HCT116 (cell line): ENCODE measurements at regions not wholly inside any gene's neighbourhood (a gene's known extent, or its start where the extent isn't known, plus 50 kb on each side); places are given as distances from the start of the nearest gene placed in this dataset.

Experiments
- ATAC-seq: fragments of 200-7000 bp; cut with Tn5 transposase; 2 replicates; pipeline ENCODE4 v1.9.1; 2020; ENCODE audit warnings: mild to moderate bottlenecking, moderate library complexity
- BruUV-seq: library from RNA; stranded (reverse); fragments of 400-500 nt; replicated peaks from 2 replicates; lab custom pipeline; 2021; lab: Mats Ljungman, UMichigan
- CTCF ChIA-PET: fragments of 300-600 bp; sonication (Branson Sonifier 250); formaldehyde crosslinking; loops from one replicate; lab custom pipeline; 2021; ENCODE audit warnings: antibody characterized with exemption; lab: Charles Lee
- POLR2A ChIA-PET: fragments of 300-600, 350-600 bp; sonication (Branson Sonifier 250); formaldehyde crosslinking; loops from one replicate; lab custom pipeline; 2021; ENCODE audit warnings: antibody characterized with exemption; lab: Charles Lee
- RAD21 ChIA-PET, 2 experiments: fragments of 300-600 bp; sonication (Branson Sonifier 250); formaldehyde crosslinking; loops; one replicate each; lab custom pipeline; 2023; ENCODE audit warnings: low total read pairs in 2 of 2; ENCODE audit not compliant: uncharacterized antibody in 2 of 2, unreplicated experiment in 2 of 2, low non-redundant PET in 1 of 2; lab: Charles Lee
- DNase-seq: peaks from one replicate; pipeline ENCODE4 v3.0.0-alpha.2; 2010; ENCODE audit warnings: low read depth, low spot score
- H2AFZ ChIP-seq: fragments of 200-600 bp; shearing (Covaris generic), sonication (generic); 2 replicates; pipeline ENCODE4 v1.6.1; 2017; ENCODE audit warnings: low read depth, mixed run types, mixed read lengths, antibody characterized with exemption, low read length; ENCODE audit not compliant: poor library complexity, severe bottlenecking
- H3K27ac ChIP-seq: 2 replicates; pipeline ENCODE4 v1.5.1; 2012; ENCODE audit warnings: low read depth, low read length
- H3K27me3 ChIP-seq: fragments of 200-600 bp; sonication (generic); 2 replicates; pipeline ENCODE4 v1.6.1; 2016; ENCODE audit warnings: mixed run types, low read length, mixed read lengths; ENCODE audit not compliant: insufficient read depth
- H3K36me3 ChIP-seq, 2 experiments: fragments of 200-500 bp in 1 of 2; fragments of 200-600 bp in 1 of 2; sonication (Bioruptor generic) in 1 of 2; sonication (generic) in 1 of 2; 2 replicates each; pipeline versions ENCODE4 v1.5.1 to v1.6.1; 2014 to 2016; ENCODE audit warnings: low read length in 2 of 2, inconsistent platforms in 1 of 2, mixed read lengths in 1 of 2, mixed run types in 1 of 2; ENCODE audit not compliant: insufficient read depth in 2 of 2, control insufficient read depth in 1 of 2
- H3K4me1 ChIP-seq, 2 experiments: fragments of 200-600 bp in 1 of 2; sonication (generic) in 1 of 2; 2 replicates each; pipeline versions ENCODE4 v1.5.1 to v1.6.1; 2012 to 2017; ENCODE audit warnings: low read length in 2 of 2, inconsistent platforms in 1 of 2, mild to moderate bottlenecking in 1 of 2, mixed read lengths in 1 of 2, mixed run types in 1 of 2, moderate library complexity in 1 of 2; ENCODE audit not compliant: insufficient read depth in 2 of 2, control insufficient read depth in 1 of 2
- H3K4me2 ChIP-seq: fragments of 200-600 bp; sonication (generic); 2 replicates; pipeline ENCODE4 v1.6.1; 2017; ENCODE audit warnings: mixed run types, low read length, mixed read lengths
- H3K4me3 ChIP-seq, 2 experiments: fragments of 200-600 bp in 1 of 2; sonication (generic) in 1 of 2; replicated peaks in 1 of 2; 2 replicates each; pipeline ENCODE4 v1.5.1; 2011 to 2016; ENCODE audit warnings: low read length in 2 of 2, control low read depth in 1 of 2, low read depth in 1 of 2, mild to moderate bottlenecking in 1 of 2, mixed read lengths in 1 of 2, mixed run types in 1 of 2
- H3K79me2 ChIP-seq: fragments of 200-600 bp; sonication (generic); 2 replicates; pipeline ENCODE4 v1.6.1; 2017; ENCODE audit warnings: mild to moderate bottlenecking, mixed run types, low read length, moderate library complexity, mixed read lengths; ENCODE audit not compliant: insufficient read depth
- H3K9ac ChIP-seq: fragments of 200-600 bp; sonication (generic); 2 replicates; pipeline ENCODE4 v1.6.1; 2016; ENCODE audit warnings: low read length, mixed read lengths
- H3K9me2 ChIP-seq: fragments of 200-600 bp; sonication (generic), shearing (Covaris generic); 2 replicates; pipeline ENCODE4 v1.6.1; 2017; ENCODE audit warnings: mixed run types, mild to moderate bottlenecking, moderate library complexity; ENCODE audit not compliant: insufficient read depth
- H3K9me3 ChIP-seq, 2 experiments: fragments of 200-500 bp in 1 of 2; fragments of 200-600 bp in 1 of 2; sonication (Bioruptor generic) in 1 of 2; sonication (generic) in 1 of 2; 2 replicates each; pipeline ENCODE4 v1.6.1; 2014 to 2017; ENCODE audit warnings: low read length in 2 of 2, mixed read lengths in 2 of 2, inconsistent platforms in 1 of 2, low read depth in 1 of 2, mild to moderate bottlenecking in 1 of 2, mixed run types in 1 of 2, moderate library complexity in 1 of 2; ENCODE audit not compliant: control insufficient read depth in 1 of 2, insufficient read depth in 1 of 2
- H4K20me1 ChIP-seq: fragments of 200-600 bp; sonication (generic), shearing (Covaris generic); 2 replicates; pipeline ENCODE4 v1.6.1; 2017; ENCODE audit warnings: mixed run types, mild to moderate bottlenecking, moderate library complexity; ENCODE audit not compliant: insufficient read depth
- CEBPB ChIP-seq: IDR thresholded peaks from 2 replicates; pipeline ENCODE4 v1.6.1; 2012; ENCODE audit warnings: low read depth
- CTCF ChIP-seq, 3 experiments: fragments of 200-600 bp in 1 of 3; sonication (generic) in 1 of 3; IDR thresholded peaks in 2 of 3; conservative IDR thresholded peaks in 1 of 3; 2 replicates each; pipeline ENCODE4 v1.5.1; 2012 to 2017; ENCODE audit warnings: low read depth in 2 of 3, low read length in 2 of 3, antibody characterized with exemption in 1 of 3, borderline replicate concordance in 1 of 3, control low read depth in 1 of 3, mild to moderate bottlenecking in 1 of 3, mixed read lengths in 1 of 3, mixed run types in 1 of 3, moderate library complexity in 1 of 3; ENCODE audit not compliant: insufficient read depth in 1 of 3
- ELF1 ChIP-seq: IDR thresholded peaks from 2 replicates; pipeline ENCODE4 v1.6.1; 2012; ENCODE audit warnings: low read depth, borderline replicate concordance
- EZH2 ChIP-seq: fragments of 200-600 bp; sonication (generic); IDR thresholded peaks from 2 replicates; pipeline ENCODE4 v1.6.1; 2017; ENCODE audit warnings: antibody characterized with exemption, mixed run types
- FOSL1 ChIP-seq: IDR thresholded peaks from 2 replicates; pipeline ENCODE4 v1.6.1; 2012; ENCODE audit warnings: low read depth
- MAX ChIP-seq: IDR thresholded peaks from 2 replicates; pipeline ENCODE4 v1.6.1; 2012
- POLR2A ChIP-seq: IDR thresholded peaks from 2 replicates; pipeline ENCODE4 v1.7.0; 2011; ENCODE audit warnings: borderline replicate concordance; ENCODE audit not compliant: insufficient read depth, insufficient read length; ENCODE audit errors: extremely low read depth
- POLR2AphosphoS5 ChIP-seq: IDR thresholded peaks from 2 replicates; pipeline ENCODE4 v1.6.1; 2011; ENCODE audit warnings: mild to moderate bottlenecking, low read depth, low read length, moderate library complexity
- RAD21 ChIP-seq: IDR thresholded peaks from 2 replicates; pipeline ENCODE4 v1.6.1; 2012; ENCODE audit warnings: low read depth, mild to moderate bottlenecking
- REST ChIP-seq: IDR thresholded peaks from 2 replicates; pipeline ENCODE4 v1.6.1; 2012; ENCODE audit warnings: low read depth
- SP1 ChIP-seq: IDR thresholded peaks from 2 replicates; pipeline ENCODE4 v1.6.1; 2012; ENCODE audit warnings: low read depth
- YY1 ChIP-seq: IDR thresholded peaks from 2 replicates; pipeline ENCODE4 v1.6.1; 2011; ENCODE audit warnings: low read length, low read depth, moderate library complexity, mild to moderate bottlenecking; ENCODE audit not compliant: insufficient replicate concordance; ENCODE audit errors: extremely low read depth
- ZBTB33 ChIP-seq: IDR thresholded peaks from 2 replicates; pipeline ENCODE4 v1.6.1; 2011; ENCODE audit warnings: mild to moderate bottlenecking, low read length, moderate library complexity; ENCODE audit not compliant: insufficient replicate concordance; ENCODE audit errors: extremely low read depth
- ZNF274 ChIP-seq: fragments of 200-500 bp; sonication (Bioruptor generic); IDR thresholded peaks from 2 replicates; pipeline ENCODE4 v1.6.1; 2014; ENCODE audit warnings: mild to moderate bottlenecking, low read depth, low read length, inconsistent platforms
- intact Hi-C: fragments of 100-400 bp; cut with micrococcal nuclease; formaldehyde crosslinking; loops from 2 replicates; pipeline ENCODE4 v1.10.0; 2022
- TF ChIP-seq, protein P1 (sequence below): IDR thresholded peaks from 2 replicates; pipeline ENCODE4 v1.6.1; 2012

- Histone ChIP-seq H4K20me1 (no peaks in the 10 kb centered on the region), H2AFZ (peak overlapping the region; percentile 47)
- DNase-seq: no peak
These were observed 67.2 kb upstream of the POLG start for GRCh38 chr15:89401631-89402517.

More at GRCh38 chr15:89401631-89402517, 67.2 kb upstream of the POLG start:
- 0 out of 4 replicates have a peak, but pooled peaks cover 0 to 5% of the 10 kb centered on the region in 2 experiments for H3K4me1 ChIP-seq
- H3K27ac ChIP-seq: no peak overlapping the region
- no peaks in the 10 kb centered on the region for H3K9me3 ChIP-seq
- no peaks in the 10 kb centered on the region for H3K36me3 ChIP-seq
- no peaks in the 10 kb centered on the region for H3K79me2 ChIP-seq
- ChIA-PET POLR2A (no interaction called here), CTCF (no interaction called here), RAD21 (no interaction called here)
- TF ChIP-seq CEBPB: no peak
- no peak for TF ChIP-seq EZH2
- no peak for TF ChIP-seq CTCF (IDR thresholded peaks at IDR 0.05 in 2 of 3, conservative IDR thresholded peaks at IDR 0.05 in 1 of 3; ENCODE audit: borderline replicate concordance in 1 of 3, insufficient read depth in 1 of 3, low read depth in 2 of 3, low read length in 2 of 3)
- TF ChIP-seq ZNF274: no peak
- TF ChIP-seq ZBTB33: no peak
- TF ChIP-seq POLR2AphosphoS5: no peak
- no peak for TF ChIP-seq MAX
- no peak for TF ChIP-seq POLR2A
- TF ChIP-seq SP1: no peak
- no peak for TF ChIP-seq RAD21
- TF ChIP-seq, protein P1, sequence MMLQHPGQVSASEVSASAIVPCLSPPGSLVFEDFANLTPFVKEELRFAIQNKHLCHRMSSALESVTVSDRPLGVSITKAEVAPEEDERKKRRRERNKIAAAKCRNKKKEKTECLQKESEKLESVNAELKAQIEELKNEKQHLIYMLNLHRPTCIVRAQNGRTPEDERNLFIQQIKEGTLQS: no peak
- TF ChIP-seq REST: no peak
- TF ChIP-seq ELF1: no peak
- no peak for TF ChIP-seq YY1
- no peak for TF ChIP-seq FOSL1
- peak overlapping the region; percentile 13; the same call in 1 of the 2 replicates for H3K4me2 ChIP-seq
- H3K9me2 ChIP-seq: no peaks in the 10 kb centered on the region
- no peaks in the 10 kb centered on the region for H3K27me3 ChIP-seq
- intact Hi-C loops: no loop called here
- H3K9ac ChIP-seq: no peak overlapping the region
- H3K4me3 ChIP-seq: no peak overlapping the region
- no TSS peak for BruUV-seq
- no peak for ATAC-seq
